WTC11 (cell line): ENCODE measurements at regions not wholly inside any gene's neighbourhood (a gene's known extent, or its start where the extent isn't known, plus 50 kb on each side); places are given as distances from the start of the nearest gene placed in this dataset.

Experiments used
- ATAC-seq: fragments of 200-7000 bp; cut with Tn5 transposase; 2 replicates; pipeline ENCODE4 v1.10.0; 2021; ENCODE audit warnings: mild to moderate bottlenecking, moderate library complexity
- CTCF ChIA-PET: fragments of 300-600 bp; sonication (Branson Sonifier 250); formaldehyde crosslinking; loops from one replicate; lab custom pipeline; 2021; ENCODE audit warnings: antibody characterized with exemption; lab: Charles Lee
- POLR2A ChIA-PET: fragments of 350-600 bp; sonication (Branson Sonifier 250); formaldehyde crosslinking; loops from one replicate; lab custom pipeline; 2021; ENCODE audit warnings: antibody characterized with exemption; lab: Charles Lee
- DNase-seq: peaks from one replicate; pipeline ENCODE4 v3.0.0; 2021; ENCODE audit warnings: low spot score
- H3K27ac Mint-ChIP-seq: 2 replicates; pipeline ENCODE4 v1.8.0; 2021; ENCODE audit warnings: mixed read lengths
- H3K27me3 Mint-ChIP-seq: 2 replicates; pipeline ENCODE4 v1.8.0; 2021; ENCODE audit warnings: low read depth, mild to moderate bottlenecking, moderate library complexity, mixed read lengths
- H3K36me3 Mint-ChIP-seq: 2 replicates; pipeline ENCODE4 v1.8.0; 2021; ENCODE audit warnings: mixed read lengths
- H3K4me1 Mint-ChIP-seq: 2 replicates; pipeline ENCODE4 v1.8.0; 2022; ENCODE audit warnings: mixed read lengths
- H3K4me3 Mint-ChIP-seq: 2 replicates; pipeline ENCODE4 v1.8.0; 2021; ENCODE audit warnings: mild to moderate bottlenecking, moderate library complexity, mixed read lengths
- H3K9me3 Mint-ChIP-seq: 2 replicates; pipeline ENCODE4 v1.8.0; 2021; ENCODE audit warnings: mixed read lengths
- FOXP1 ChIP-seq: sonication (generic); formaldehyde crosslinking; IDR thresholded peaks from 2 replicates; pipeline ENCODE4 v1.8.0; 2022; ENCODE audit warnings: missing genetic modification reagents, mild to moderate bottlenecking, moderate library complexity, borderline replicate concordance
- GABPB1 ChIP-seq: sonication (generic); formaldehyde crosslinking; IDR thresholded peaks from 2 replicates; pipeline ENCODE4 v1.8.1; 2023; ENCODE audit warnings: mild to moderate bottlenecking, missing genetic modification reagents
- IRF2 ChIP-seq: sonication (generic); formaldehyde crosslinking; IDR thresholded peaks from 2 replicates; pipeline ENCODE4 v1.8.0; 2022; ENCODE audit warnings: low read depth, missing genetic modification reagents, borderline replicate concordance
- KAT7 ChIP-seq: sonication (generic); formaldehyde crosslinking; IDR thresholded peaks from 2 replicates; pipeline ENCODE4 v1.8.1; 2023; ENCODE audit warnings: missing genetic modification reagents, mild to moderate bottlenecking, borderline replicate concordance
- NFATC4 ChIP-seq: fragments of 250-450 bp; sonication (Bioruptor Pico); IDR thresholded peaks from 2 replicates; pipeline ENCODE4 v1.9.0; 2021; ENCODE audit warnings: mild to moderate bottlenecking
- NR1H2 ChIP-seq: sonication (generic); formaldehyde crosslinking; IDR thresholded peaks from 2 replicates; pipeline ENCODE4 v1.9.0; 2021; ENCODE audit warnings: mild to moderate bottlenecking, moderate library complexity, missing genetic modification reagents
- NR2C2 ChIP-seq: sonication (generic); formaldehyde crosslinking; IDR thresholded peaks from 2 replicates; pipeline ENCODE4 v1.8.0; 2022; ENCODE audit warnings: mild to moderate bottlenecking, missing genetic modification reagents
- RELA ChIP-seq: sonication (generic); formaldehyde crosslinking; IDR thresholded peaks from 2 replicates; pipeline ENCODE4 v1.8.1; 2022; ENCODE audit warnings: missing genetic modification reagents, mild to moderate bottlenecking, borderline replicate concordance
- ZNF121 ChIP-seq: sonication (generic); formaldehyde crosslinking; IDR thresholded peaks from 2 replicates; pipeline ENCODE4 v1.8.0; 2023; ENCODE audit warnings: missing genetic modification reagents
- ZNF671 ChIP-seq: fragments of 250-450 bp; sonication (Bioruptor Pico); IDR thresholded peaks from 2 replicates; pipeline ENCODE4 v1.8.0; 2021; ENCODE audit warnings: mild to moderate bottlenecking
- TF ChIP-seq, protein P1 (sequence below): sonication (generic); formaldehyde crosslinking; IDR thresholded peaks from 2 replicates; pipeline ENCODE4 v1.8.0; 2022; ENCODE audit warnings: mild to moderate bottlenecking, missing genetic modification reagents
- TF ChIP-seq, protein P2 (sequence below): sonication (generic); formaldehyde crosslinking; IDR thresholded peaks from 2 replicates; pipeline ENCODE4 v1.8.1; 2022; ENCODE audit warnings: mild to moderate bottlenecking, moderate library complexity, missing genetic modification reagents
- TF ChIP-seq, protein P3 (sequence below): fragments of 250-450 bp; sonication (Bioruptor Pico); IDR thresholded peaks from 2 replicates; pipeline ENCODE4 v2.1.2; 2022; ENCODE audit warnings: mild to moderate bottlenecking, moderate library complexity
- TF ChIP-seq, protein P4 (sequence below): sonication (generic); formaldehyde crosslinking; IDR thresholded peaks from 2 replicates; pipeline ENCODE4 v1.8.1; 2023; ENCODE audit warnings: mild to moderate bottlenecking, moderate library complexity, missing genetic modification reagents
- TF ChIP-seq, protein P5 (sequence below): sonication (generic); formaldehyde crosslinking; IDR thresholded peaks from 2 replicates; pipeline ENCODE4 v1.8.0; 2023; ENCODE audit warnings: missing genetic modification reagents, mild to moderate bottlenecking, borderline replicate concordance
- TF ChIP-seq, protein P6 (sequence below): sonication (generic); formaldehyde crosslinking; IDR thresholded peaks from 2 replicates; pipeline ENCODE4 v1.8.1; 2023; ENCODE audit warnings: mild to moderate bottlenecking, missing genetic modification reagents, moderate library complexity
- TF ChIP-seq, protein P7 (sequence below): sonication (generic); formaldehyde crosslinking; conservative IDR thresholded peaks from 2 replicates; pipeline ENCODE4 v1.8.1; 2022; ENCODE audit warnings: mild to moderate bottlenecking, missing genetic modification reagents
- TF ChIP-seq, protein P8 (sequence below): fragments of 250-450 bp; sonication (Bioruptor Pico); IDR thresholded peaks from 2 replicates; pipeline ENCODE4 v1.9.0; 2021; ENCODE audit warnings: moderate library complexity, mild to moderate bottlenecking, inconsistent platforms, borderline replicate concordance
- TF ChIP-seq, protein P9 (sequence below): fragments of 250-450 bp; sonication (Bioruptor Pico); IDR thresholded peaks from 2 replicates; pipeline ENCODE4 v1.9.0; 2021; ENCODE audit warnings: mild to moderate bottlenecking, borderline replicate concordance

DNA sequence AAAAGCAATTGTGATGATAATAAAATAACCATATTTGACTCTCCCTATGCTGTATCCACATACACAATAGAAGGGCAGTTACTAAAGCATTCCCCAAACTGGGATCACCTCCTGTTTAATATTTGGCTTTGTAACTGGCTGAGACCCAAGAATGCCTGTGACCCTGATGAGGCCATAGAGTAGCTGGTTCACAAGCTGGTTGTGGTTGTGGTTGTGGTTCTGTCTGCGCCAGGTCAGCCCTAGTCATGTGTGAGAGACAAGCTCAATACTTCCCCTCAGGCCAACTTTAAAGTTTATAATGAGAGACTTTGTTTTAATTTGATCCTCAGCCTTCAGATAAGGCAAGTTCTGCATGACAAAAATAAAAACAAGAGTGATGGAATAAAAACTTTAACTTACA is 209.9 kb downstream of the PARM1 start:
- Mint-ChIP-seq H3K27me3 (no peaks in the 10 kb centered on the region), H3K4me3 (no peak overlapping the region), H3K4me1 (peaks cover 15% of the 10 kb centered on the region), H3K9me3 (no peaks in the 10 kb centered on the region; the same call in 1 of the 2 replicates), H3K27ac (no peak overlapping the region), H3K36me3 (no peaks in the 10 kb centered on the region)
- DNase-seq (no peak), ATAC-seq (no peak)
- ChIA-PET CTCF (interaction anchor here (1.6 kb wide), 1 partner anchor 268 kb away, joined by 3 read pairs; no protein-coding TSS in a partner anchor), POLR2A (no interaction called here)
- TF ChIP-seq RELA: no peak
- TF ChIP-seq, protein P1, sequence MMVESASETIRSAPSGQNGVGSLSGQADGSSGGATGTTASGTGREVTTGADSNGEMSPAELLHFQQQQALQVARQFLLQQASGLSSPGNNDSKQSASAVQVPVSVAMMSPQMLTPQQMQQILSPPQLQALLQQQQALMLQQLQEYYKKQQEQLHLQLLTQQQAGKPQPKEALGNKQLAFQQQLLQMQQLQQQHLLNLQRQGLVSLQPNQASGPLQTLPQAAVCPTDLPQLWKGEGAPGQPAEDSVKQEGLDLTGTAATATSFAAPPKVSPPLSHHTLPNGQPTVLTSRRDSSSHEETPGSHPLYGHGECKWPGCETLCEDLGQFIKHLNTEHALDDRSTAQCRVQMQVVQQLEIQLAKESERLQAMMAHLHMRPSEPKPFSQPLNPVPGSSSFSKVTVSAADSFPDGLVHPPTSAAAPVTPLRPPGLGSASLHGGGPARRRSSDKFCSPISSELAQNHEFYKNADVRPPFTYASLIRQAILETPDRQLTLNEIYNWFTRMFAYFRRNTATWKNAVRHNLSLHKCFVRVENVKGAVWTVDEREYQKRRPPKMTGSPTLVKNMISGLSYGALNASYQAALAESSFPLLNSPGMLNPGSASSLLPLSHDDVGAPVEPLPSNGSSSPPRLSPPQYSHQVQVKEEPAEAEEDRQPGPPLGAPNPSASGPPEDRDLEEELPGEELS (CRISPR knock-in tag): no peak
- TF ChIP-seq, protein P2, sequence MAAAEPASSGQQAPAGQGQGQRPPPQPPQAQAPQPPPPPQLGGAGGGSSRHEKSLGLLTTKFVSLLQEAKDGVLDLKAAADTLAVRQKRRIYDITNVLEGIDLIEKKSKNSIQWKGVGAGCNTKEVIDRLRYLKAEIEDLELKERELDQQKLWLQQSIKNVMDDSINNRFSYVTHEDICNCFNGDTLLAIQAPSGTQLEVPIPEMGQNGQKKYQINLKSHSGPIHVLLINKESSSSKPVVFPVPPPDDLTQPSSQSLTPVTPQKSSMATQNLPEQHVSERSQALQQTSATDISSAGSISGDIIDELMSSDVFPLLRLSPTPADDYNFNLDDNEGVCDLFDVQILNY (CRISPR knock-in tag): no peak
- no peak for TF ChIP-seq NFATC4 (CRISPR knock-in tag)
- TF ChIP-seq, protein P3, sequence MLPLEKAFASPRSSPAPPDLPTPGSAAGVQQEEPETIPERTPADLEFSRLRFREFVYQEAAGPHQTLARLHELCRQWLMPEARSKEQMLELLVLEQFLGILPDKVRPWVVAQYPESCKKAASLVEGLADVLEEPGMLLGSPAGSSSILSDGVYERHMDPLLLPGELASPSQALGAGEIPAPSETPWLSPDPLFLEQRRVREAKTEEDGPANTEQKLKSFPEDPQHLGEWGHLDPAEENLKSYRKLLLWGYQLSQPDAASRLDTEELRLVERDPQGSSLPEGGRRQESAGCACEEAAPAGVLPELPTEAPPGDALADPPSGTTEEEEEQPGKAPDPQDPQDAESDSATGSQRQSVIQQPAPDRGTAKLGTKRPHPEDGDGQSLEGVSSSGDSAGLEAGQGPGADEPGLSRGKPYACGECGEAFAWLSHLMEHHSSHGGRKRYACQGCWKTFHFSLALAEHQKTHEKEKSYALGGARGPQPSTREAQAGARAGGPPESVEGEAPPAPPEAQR (CRISPR knock-in tag): no peak
- TF ChIP-seq KAT7 (CRISPR knock-in tag): no peak
- TF ChIP-seq NR1H2 (CRISPR knock-in tag): no peak
- no peak for TF ChIP-seq NR2C2
- TF ChIP-seq ZNF671 (CRISPR knock-in tag): no peak
- TF ChIP-seq FOXP1 (CRISPR knock-in tag): no peak
- TF ChIP-seq, protein P4, sequence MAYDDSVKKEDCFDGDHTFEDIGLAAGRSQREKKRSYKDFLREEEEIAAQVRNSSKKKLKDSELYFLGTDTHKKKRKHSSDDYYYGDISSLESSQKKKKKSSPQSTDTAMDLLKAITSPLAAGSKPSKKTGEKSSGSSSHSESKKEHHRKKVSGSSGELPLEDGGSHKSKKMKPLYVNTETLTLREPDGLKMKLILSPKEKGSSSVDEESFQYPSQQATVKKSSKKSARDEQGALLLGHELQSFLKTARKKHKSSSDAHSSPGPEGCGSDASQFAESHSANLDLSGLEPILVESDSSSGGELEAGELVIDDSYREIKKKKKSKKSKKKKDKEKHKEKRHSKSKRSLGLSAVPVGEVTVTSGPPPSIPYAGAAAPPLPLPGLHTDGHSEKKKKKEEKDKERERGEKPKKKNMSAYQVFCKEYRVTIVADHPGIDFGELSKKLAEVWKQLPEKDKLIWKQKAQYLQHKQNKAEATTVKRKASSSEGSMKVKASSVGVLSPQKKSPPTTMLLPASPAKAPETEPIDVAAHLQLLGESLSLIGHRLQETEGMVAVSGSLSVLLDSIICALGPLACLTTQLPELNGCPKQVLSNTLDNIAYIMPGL (CRISPR knock-in tag): no peak
- TF ChIP-seq, protein P5, sequence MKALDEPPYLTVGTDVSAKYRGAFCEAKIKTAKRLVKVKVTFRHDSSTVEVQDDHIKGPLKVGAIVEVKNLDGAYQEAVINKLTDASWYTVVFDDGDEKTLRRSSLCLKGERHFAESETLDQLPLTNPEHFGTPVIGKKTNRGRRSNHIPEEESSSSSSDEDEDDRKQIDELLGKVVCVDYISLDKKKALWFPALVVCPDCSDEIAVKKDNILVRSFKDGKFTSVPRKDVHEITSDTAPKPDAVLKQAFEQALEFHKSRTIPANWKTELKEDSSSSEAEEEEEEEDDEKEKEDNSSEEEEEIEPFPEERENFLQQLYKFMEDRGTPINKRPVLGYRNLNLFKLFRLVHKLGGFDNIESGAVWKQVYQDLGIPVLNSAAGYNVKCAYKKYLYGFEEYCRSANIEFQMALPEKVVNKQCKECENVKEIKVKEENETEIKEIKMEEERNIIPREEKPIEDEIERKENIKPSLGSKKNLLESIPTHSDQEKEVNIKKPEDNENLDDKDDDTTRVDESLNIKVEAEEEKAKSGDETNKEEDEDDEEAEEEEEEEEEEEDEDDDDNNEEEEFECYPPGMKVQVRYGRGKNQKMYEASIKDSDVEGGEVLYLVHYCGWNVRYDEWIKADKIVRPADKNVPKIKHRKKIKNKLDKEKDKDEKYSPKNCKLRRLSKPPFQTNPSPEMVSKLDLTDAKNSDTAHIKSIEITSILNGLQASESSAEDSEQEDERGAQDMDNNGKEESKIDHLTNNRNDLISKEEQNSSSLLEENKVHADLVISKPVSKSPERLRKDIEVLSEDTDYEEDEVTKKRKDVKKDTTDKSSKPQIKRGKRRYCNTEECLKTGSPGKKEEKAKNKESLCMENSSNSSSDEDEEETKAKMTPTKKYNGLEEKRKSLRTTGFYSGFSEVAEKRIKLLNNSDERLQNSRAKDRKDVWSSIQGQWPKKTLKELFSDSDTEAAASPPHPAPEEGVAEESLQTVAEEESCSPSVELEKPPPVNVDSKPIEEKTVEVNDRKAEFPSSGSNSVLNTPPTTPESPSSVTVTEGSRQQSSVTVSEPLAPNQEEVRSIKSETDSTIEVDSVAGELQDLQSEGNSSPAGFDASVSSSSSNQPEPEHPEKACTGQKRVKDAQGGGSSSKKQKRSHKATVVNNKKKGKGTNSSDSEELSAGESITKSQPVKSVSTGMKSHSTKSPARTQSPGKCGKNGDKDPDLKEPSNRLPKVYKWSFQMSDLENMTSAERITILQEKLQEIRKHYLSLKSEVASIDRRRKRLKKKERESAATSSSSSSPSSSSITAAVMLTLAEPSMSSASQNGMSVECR (CRISPR knock-in tag): no peak
- TF ChIP-seq IRF2: no peak
- TF ChIP-seq, all 79 proteins: peak for 0

DNA sequence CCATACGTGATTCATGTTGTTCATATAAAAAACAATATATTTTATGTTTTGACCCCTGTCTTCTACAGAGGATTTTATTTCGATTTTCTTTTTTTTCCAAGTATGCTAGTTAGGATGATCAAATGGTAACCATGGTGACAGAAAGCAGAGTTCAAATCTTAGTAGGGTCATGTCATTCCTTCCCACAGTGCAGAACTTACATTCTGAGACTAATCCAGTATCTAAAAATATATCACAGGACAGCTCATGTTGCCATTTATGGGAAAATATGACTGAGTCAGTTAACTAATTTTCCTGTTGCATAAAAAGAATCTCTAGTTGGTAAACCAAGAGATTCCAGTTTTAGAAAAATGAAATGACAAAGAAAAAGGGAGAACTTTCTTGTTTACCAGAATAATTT is 209.5 kb downstream of the PARM1 start:
- no peak overlapping the region for H3K4me3 Mint-ChIP-seq
- no peaks in the 10 kb centered on the region for H3K27me3 Mint-ChIP-seq
- H3K36me3 Mint-ChIP-seq: no peaks in the 10 kb centered on the region
- ATAC-seq (no peak), DNase-seq (no peak)
- no peaks in the 10 kb centered on the region; the same call in 1 of the 2 replicates for H3K9me3 Mint-ChIP-seq
- no peak overlapping the region for H3K27ac Mint-ChIP-seq
- H3K4me1 Mint-ChIP-seq: peaks cover 15% of the 10 kb centered on the region
- CTCF ChIA-PET: no interaction called here
- POLR2A ChIA-PET: no interaction called here
- TF ChIP-seq ZNF121 (CRISPR knock-in tag): no peak
- TF ChIP-seq, protein P6, sequence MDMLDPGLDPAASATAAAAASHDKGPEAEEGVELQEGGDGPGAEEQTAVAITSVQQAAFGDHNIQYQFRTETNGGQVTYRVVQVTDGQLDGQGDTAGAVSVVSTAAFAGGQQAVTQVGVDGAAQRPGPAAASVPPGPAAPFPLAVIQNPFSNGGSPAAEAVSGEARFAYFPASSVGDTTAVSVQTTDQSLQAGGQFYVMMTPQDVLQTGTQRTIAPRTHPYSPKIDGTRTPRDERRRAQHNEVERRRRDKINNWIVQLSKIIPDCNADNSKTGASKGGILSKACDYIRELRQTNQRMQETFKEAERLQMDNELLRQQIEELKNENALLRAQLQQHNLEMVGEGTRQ (CRISPR knock-in tag): no peak
- TF ChIP-seq, protein P7, sequence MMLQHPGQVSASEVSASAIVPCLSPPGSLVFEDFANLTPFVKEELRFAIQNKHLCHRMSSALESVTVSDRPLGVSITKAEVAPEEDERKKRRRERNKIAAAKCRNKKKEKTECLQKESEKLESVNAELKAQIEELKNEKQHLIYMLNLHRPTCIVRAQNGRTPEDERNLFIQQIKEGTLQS (CRISPR knock-in tag): no peak
- TF ChIP-seq, protein P8, sequence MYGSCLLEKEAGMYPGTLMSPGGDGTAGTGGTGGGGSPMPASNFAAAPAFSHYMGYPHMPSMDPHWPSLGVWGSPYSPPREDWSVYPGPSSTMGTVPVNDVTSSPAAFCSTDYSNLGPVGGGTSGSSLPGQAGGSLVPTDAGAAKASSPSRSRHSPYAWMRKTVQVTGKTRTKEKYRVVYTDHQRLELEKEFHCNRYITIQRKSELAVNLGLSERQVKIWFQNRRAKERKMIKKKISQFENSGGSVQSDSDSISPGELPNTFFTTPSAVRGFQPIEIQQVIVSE: no peak
- TF ChIP-seq, protein P9, sequence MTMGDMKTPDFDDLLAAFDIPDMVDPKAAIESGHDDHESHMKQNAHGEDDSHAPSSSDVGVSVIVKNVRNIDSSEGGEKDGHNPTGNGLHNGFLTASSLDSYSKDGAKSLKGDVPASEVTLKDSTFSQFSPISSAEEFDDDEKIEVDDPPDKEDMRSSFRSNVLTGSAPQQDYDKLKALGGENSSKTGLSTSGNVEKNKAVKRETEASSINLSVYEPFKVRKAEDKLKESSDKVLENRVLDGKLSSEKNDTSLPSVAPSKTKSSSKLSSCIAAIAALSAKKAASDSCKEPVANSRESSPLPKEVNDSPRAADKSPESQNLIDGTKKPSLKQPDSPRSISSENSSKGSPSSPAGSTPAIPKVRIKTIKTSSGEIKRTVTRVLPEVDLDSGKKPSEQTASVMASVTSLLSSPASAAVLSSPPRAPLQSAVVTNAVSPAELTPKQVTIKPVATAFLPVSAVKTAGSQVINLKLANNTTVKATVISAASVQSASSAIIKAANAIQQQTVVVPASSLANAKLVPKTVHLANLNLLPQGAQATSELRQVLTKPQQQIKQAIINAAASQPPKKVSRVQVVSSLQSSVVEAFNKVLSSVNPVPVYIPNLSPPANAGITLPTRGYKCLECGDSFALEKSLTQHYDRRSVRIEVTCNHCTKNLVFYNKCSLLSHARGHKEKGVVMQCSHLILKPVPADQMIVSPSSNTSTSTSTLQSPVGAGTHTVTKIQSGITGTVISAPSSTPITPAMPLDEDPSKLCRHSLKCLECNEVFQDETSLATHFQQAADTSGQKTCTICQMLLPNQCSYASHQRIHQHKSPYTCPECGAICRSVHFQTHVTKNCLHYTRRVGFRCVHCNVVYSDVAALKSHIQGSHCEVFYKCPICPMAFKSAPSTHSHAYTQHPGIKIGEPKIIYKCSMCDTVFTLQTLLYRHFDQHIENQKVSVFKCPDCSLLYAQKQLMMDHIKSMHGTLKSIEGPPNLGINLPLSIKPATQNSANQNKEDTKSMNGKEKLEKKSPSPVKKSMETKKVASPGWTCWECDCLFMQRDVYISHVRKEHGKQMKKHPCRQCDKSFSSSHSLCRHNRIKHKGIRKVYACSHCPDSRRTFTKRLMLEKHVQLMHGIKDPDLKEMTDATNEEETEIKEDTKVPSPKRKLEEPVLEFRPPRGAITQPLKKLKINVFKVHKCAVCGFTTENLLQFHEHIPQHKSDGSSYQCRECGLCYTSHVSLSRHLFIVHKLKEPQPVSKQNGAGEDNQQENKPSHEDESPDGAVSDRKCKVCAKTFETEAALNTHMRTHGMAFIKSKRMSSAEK: no peak
- TF ChIP-seq GABPB1 (CRISPR knock-in tag): no peak
